ENCODE measurements at regions not wholly inside any gene's neighbourhood (a gene's known extent, or its start where the extent isn't known, plus 50 kb on each side); places are given as distances from the start of the nearest gene placed in this dataset.

- Histone ChIP-seq H3K9me3 (ENCODE audit: control insufficient read depth, low read length) (peaks cover 8% of the 10 kb centered on the region), H3K9ac (ENCODE audit: extremely low read depth, low read length, poor library complexity, severe bottlenecking) (no peak overlapping the region), H3K27me3 (ENCODE audit: control insufficient read depth, insufficient read depth, low read length, poor library complexity, severe bottlenecking) (no peaks in the 10 kb centered on the region), H3K27ac (ENCODE audit: low read depth, low read length) (no peak overlapping the region), H3K4me1 (ENCODE audit: control insufficient read depth, insufficient read depth, low read length) (no peaks in the 10 kb centered on the region), H3K36me3 (ENCODE audit: control insufficient read depth, insufficient read depth, low read length) (peaks cover 11% of the 10 kb centered on the region), H3K4me3 (ENCODE audit: low read length) (no peak overlapping the region)
- peaks cover 18% of the 10 kb centered on the region for H3K36me3 Mint-ChIP-seq (ENCODE audit: low read depth)
- no peak overlapping the region for H3K27ac Mint-ChIP-seq
- H3K4me1 Mint-ChIP-seq, result peaks cover 17% of the 10 kb centered on the region
- peaks cover 11% of the 10 kb centered on the region for H3K9me3 Mint-ChIP-seq
- 83 to 100% methylated on average over 1 of the region's 1 CpG for WGBS, 2 experiments (ENCODE audit: insufficient coverage in 1 of 2, insufficient read length in 1 of 2)
- H3K4me3 Mint-ChIP-seq, result no peak overlapping the region
- DNase-seq, result no peak
- H3K27me3 Mint-ChIP-seq (ENCODE audit: insufficient read depth), result no peaks in the 10 kb centered on the region
- no peak for TF ChIP-seq CTCF (conservative IDR thresholded peaks at IDR 0.05)
Measured at GRCh38 chr18:34509163-34509562, 200.9 kb upstream of the DTNA start.

GRCh38 chr18:34509879-34510586, 200.1 kb upstream of the DTNA start:
- Mint-ChIP-seq H3K4me3 (no peak overlapping the region), H3K27me3 (ENCODE audit: insufficient read depth) (no peaks in the 10 kb centered on the region), H3K9me3 (peaks cover 14% of the 10 kb centered on the region), H3K36me3 (ENCODE audit: low read depth) (peaks cover 22% of the 10 kb centered on the region), H3K4me1 (peaks cover 8% of the 10 kb centered on the region), H3K27ac (no peak overlapping the region)
- Histone ChIP-seq H3K4me1 (ENCODE audit: control insufficient read depth, insufficient read depth, low read length) (no peaks in the 10 kb centered on the region), H3K36me3 (ENCODE audit: control insufficient read depth, insufficient read depth, low read length) (peaks cover 19% of the 10 kb centered on the region), H3K27ac (ENCODE audit: low read depth, low read length) (no peak overlapping the region), H3K9me3 (ENCODE audit: control insufficient read depth, low read length) (peaks cover 17% of the 10 kb centered on the region), H3K4me3 (ENCODE audit: low read length) (no peak overlapping the region), H3K27me3 (ENCODE audit: control insufficient read depth, insufficient read depth, low read length, poor library complexity, severe bottlenecking) (no peaks in the 10 kb centered on the region), H3K9ac (ENCODE audit: extremely low read depth, low read length, poor library complexity, severe bottlenecking) (no peak overlapping the region)
- 97 to 100% methylated on average over 1 to 7 of the region's 7 CpGs for WGBS, 2 experiments (ENCODE audit: insufficient coverage in 1 of 2, insufficient read length in 1 of 2)
- no peak for TF ChIP-seq CTCF (conservative IDR thresholded peaks at IDR 0.05)
- DNase-seq, result no peak

GRCh38 chr18:34510926-34511325, 199.2 kb upstream of the DTNA start:
- H3K4me3 Mint-ChIP-seq, result no peak overlapping the region
- 20% methylated on average over 1 of the region's 1 CpG; no CpG with 5 or more reads in 1 of the 2 experiments for WGBS, 2 experiments (ENCODE audit: insufficient coverage in 1 of 2, insufficient read length in 1 of 2)
- H3K4me1 Mint-ChIP-seq, result peaks cover 4% of the 10 kb centered on the region
- H3K27ac Mint-ChIP-seq, result no peak overlapping the region
- Histone ChIP-seq H3K27me3 (ENCODE audit: control insufficient read depth, insufficient read depth, low read length, poor library complexity, severe bottlenecking) (no peaks in the 10 kb centered on the region), H3K4me3 (ENCODE audit: low read length) (no peak overlapping the region), H3K9me3 (ENCODE audit: control insufficient read depth, low read length) (peaks cover 26% of the 10 kb centered on the region), H3K36me3 (ENCODE audit: control insufficient read depth, insufficient read depth, low read length) (peaks cover 28% of the 10 kb centered on the region), H3K4me1 (ENCODE audit: control insufficient read depth, insufficient read depth, low read length) (no peaks in the 10 kb centered on the region), H3K27ac (ENCODE audit: low read depth, low read length) (no peak overlapping the region), H3K9ac (ENCODE audit: extremely low read depth, low read length, poor library complexity, severe bottlenecking) (no peak overlapping the region)
- DNase-seq, result no peak
- H3K9me3 Mint-ChIP-seq, result peaks cover 23% of the 10 kb centered on the region
- TF ChIP-seq CTCF (conservative IDR thresholded peaks at IDR 0.05), result no peak
- peaks cover 30% of the 10 kb centered on the region for H3K36me3 Mint-ChIP-seq (ENCODE audit: low read depth)
- no peaks in the 10 kb centered on the region for H3K27me3 Mint-ChIP-seq (ENCODE audit: insufficient read depth)
